Kidney tubule cell (primary cell): ENCODE measurements at regions not wholly inside any gene's neighbourhood (a gene's known extent, or its start where the extent isn't known, plus 50 kb on each side); places are given as distances from the start of the nearest gene placed in this dataset.

Source experiments
- DNase-seq: peaks from one replicate; pipeline ENCODE4 v3.0.0-alpha.2; 2018; ENCODE audit warnings: low spot score

DNA sequence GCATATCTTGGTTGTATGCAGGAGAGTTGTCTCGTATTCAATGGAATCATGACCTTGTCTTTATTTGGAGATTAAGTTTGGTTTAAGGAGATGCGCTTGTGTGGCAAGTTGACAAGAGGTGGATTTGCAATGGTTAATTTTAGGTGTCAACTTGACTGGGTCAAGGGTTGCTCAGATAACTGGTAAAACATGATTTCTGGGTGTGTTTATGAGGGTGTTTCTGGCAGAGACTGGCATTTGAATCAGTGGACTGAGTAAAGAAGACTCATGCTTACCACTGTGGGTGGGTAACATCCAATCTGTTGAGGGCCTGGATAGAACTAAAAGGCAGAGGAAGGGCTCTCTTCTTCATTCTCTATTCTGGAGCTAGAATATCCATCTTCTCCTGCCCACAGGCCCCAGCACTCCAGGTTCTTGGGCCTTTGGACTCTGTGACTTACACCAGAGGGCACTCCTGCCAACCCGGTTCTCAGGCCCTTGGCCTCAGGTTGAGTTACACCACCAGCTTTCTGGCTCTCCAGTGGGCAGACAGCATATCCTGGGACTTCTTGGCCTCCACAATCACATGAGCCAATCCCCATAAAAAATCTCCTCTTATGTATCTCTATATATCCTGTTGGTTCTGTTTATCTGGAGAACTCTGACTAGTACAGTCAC, 141.5 kb upstream of the ARID2 start:
- no peak for DNase-seq

DNA sequence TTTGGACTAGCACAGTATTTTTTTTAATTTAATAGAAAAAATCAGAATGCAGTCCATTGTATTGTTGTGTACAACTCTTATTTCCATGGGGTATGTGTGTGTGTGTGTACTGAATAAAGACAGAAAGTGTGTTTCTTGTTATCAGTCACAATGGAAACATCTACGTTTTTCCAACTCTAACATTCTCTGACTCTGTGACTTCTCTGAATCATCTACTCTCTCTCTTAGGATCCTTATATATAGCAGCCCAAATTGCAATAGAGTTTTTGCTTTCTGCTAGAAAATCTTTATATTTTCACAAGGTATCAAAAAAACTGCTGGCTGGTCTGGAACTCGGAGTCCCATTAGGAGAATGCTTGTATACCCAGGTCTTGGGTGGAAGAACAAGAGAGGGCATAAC, 138.9 kb upstream of the ARID2 start:
- no peak for DNase-seq

DNA sequence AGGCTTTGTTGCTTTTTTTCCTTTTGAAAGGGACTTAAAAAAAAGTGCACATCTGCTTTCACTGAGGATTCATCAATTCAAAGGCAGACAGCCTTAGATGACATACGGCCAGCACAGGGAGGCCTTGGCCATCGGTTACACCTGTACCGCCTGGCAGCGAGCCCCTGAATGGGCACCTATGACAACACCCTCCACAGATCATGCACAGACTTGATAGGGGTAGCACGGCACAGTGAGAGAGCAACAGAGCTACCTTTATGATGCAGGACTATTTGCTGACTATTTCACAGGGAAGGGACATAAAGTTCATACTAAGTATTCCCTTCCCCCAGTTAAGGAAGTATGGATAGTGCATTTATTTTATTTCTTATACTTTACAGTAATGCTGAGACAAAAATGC, 137.9 kb upstream of the ARID2 start:
- no peak for DNase-seq

DNA sequence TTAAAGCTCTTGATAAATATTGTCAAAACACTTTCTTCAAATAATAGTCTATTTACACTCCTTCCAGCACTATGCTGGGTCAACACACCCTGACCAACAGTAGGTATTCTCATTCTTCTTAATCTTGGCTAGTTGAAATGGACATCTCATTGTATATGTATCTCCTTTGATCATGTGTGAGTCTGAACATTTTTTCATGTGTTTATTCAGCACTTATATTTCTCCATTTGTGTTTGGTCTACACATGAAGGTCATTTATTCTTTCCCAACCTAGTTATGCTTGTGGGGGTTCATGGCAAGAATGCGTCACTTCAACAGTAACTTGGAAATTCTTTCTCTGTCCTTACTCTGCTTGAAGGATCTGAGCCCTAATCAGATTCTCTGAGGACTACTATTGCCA, 133.1 kb upstream of the ARID2 start:
- DNase-seq: no peak

DNA sequence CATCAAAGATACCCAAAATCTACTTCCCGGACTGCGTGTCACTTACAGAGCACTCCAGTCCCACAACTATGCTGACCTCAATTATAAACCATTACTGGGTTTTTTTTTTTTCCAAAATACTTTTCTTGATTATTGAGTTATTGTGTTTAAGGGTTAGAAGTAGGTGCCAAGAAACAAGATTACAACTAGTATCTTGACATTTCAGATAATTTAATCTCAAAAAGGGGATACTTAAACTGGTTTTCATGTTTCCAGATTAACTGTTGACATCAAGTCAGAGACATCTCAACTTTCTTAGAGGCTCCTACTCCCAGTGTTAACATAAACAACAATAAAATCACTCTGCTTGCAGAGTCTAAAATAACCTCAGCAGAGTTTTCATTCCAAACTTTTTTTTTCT, 131.2 kb upstream of the ARID2 start:
- DNase-seq: no peak

DNA sequence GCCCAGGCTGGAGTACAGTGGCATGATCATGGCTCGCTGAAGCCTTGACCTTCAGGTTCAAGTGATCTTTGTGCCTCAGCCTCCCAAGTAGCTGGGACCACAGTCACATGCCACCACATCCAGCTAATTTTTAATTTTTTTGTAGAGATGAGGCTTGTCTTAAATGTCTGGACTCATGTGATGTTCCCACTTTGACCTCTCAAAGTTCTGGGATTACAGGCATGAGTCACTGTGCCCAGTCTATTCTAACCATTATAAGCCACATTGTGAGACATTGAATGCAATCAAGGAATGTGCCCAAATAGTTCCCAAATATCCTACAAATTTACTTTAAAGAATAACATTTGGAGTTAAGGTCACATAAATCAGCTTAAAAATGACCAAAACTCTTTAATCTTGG, 130.7 kb upstream of the ARID2 start:
- no peak for DNase-seq

DNA sequence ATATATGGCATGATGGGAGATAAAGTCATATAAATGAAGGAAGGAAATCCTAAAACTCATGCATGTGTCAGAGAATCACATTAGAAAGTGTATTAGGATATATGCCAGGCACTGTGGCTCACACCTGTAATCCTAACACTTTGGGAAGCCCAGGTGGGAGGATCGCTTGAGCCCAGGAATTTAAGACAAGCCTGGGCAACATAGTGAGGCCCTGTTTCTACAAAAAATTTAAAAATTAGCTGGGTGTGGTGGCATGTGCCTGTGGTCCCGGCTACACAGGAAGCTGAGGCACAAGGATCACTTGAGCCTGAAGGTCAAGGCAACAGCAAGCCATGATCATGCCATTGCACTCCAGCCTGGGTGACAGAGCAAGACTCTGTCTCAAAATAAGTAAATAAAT, 130.3 kb upstream of the ARID2 start:
- no peak for DNase-seq

DNA sequence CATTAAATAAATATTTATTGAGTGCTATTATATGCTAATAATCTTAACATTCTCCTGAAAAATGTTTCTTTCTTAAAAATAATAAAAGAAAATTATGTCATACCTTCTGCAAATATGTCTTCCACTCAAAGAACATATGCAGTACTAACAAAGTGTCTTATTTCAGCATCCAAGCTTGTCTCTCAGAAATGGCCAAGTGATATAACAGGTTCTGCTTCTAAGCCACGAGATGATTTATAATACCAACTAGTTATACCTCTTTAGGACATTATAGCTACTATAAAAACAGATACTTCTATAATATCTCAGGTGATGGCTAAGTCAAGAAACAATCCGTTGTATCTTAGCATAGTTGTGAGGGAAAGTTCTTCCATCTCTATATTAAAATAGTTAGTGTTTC, 128.1 kb upstream of the ARID2 start:
- DNase-seq: no peak

DNA sequence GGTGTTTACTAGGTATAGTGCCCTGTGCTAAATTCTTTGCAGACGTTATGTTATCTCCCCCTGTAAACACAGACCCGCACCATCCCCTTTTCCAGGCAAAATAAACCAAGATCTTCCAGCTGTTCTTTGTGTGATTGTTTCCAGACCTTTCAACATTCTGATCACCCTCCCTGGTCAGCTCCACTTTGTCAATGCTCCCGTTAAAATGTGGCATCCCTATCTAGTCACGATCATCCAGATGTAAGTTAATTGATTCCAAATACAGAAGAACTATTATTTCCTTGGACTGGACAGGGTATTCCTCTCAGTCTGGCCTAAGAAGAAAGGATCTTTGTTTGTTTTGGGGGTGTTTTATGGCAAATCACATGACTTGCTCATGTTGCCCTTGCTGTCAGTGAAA, 127.6 kb upstream of the ARID2 start:
- DNase-seq: no peak

DNA sequence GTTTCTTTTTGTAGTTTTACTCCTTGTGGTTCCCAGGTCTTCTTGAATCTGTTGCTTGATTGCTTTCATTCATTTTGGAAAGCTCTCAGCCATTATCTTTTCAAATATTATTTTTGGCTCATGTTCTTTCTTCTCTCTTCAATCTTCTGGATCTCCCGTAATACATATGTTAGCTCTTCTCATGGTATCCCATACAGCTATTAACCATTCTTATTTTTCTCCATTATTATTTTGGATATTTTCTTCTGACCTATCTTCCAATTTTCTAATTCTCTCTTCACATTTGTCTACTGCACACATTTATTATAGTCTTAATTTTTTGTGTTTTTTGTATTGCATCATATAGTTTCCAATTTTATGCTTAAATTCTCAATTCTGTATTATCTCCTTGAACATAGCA, 123.9 kb upstream of the ARID2 start:
- no peak for DNase-seq

DNA sequence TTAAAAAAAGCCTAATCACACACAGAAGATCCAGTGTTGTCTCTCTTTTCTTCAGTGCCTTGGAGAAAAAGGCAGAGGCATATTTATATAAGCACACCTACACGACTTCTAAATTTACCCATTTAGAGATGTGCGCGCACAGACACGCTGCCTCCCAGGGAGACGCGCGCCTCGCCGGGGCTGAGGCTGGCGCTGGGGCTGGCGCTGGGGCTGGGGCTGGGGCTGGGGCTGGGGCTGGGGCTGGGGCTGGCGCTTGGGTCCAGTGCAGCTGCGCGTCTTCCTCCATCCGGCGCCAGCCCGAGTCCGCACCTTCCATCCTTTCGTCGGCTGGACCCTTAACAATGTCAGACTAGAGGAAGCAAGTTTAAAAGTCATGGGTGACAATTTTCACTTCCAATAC, 118.4 kb upstream of the ARID2 start:
- no peak for DNase-seq

DNA sequence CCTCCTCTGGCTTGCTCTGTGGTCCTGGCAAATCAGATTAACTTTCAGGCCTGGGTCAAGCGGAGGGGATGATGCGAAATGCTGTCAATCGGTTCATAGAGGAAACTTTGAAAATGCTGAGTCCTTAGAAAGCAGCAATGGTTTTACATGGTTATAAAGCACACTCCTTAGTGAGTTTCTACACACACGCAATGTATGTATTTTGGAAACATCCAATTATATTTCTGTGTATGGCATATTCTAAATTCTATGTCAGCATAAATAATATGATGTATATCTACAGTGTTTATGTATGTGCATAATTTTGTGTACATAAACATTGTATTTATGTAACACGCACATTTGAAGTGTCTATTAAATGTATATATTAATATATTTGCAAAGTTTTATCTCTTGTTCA, 118.0 kb upstream of the ARID2 start:
- no peak for DNase-seq

DNA sequence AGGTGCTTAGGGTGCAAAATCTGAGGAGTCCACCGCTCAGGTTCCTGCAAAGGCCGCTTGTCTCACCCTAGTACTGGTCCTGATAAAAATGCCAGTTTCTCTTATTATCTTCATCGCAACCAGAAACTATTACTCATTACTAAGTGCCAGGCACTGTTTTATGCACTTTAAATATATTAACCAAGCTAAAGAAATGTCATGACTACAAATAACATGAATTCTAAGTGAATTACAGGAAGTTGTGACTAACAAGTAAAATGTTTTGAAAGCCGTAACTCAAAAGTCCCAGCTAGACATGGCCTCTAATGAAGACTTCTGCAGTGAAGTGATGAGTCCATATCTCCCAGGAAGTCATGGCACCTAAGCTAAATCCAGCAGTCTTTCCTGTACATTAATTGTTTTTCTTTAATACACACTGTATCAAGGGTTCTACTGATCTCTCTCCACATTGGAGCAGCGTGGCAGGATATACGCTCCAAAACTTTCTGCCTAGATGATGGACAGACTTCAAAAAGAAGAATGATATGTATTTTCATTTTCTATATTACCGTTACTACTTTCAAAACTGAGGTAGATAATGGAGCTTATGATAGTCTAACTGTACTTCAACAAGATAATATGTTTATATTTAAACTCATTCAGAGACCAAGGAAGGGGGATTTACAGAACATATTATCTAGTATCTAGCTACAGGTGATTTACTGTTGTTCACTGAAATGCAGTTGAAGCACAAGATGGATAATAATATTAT, 117.3 kb upstream of the ARID2 start:
- DNase-seq: peak; percentile 69

DNA sequence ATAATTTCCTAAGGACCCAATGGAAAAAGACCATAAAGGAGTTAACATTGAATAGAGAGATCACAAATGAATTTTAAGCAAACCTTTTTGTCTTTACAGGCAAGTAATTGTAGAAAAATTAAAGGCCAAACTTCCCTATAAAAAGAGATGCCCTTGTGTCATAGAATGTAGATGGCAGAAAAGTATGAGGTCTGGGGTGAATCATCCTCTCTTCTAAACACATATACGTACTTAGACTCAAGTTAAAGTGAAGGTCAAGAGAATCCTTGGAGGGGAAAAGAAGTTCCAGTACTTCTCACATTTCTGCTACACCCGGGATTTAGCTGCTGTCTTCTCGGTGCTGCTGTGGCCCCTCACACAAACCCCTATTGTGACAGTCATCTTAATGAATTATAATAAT, 116.2 kb upstream of the ARID2 start:
- no peak for DNase-seq

DNA sequence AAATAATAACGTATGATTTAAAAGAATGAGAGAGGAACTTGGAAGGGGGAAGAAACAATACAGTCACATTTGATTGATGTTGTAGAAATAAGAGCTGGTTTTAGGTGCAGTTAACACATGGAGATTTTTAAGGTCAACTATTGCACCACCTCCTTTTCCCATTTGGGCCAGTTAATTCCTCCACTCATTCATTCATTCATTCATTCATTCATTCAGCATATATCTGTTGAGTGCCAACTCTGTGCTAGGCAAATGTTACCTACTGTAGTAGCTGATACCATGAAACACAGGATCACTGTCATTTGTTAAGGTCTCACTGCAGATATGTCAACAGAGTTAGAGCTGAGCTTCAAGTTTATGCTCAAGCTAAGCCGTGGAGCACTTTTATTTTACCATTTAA, 115.7 kb upstream of the ARID2 start:
- DNase-seq: no peak

DNA sequence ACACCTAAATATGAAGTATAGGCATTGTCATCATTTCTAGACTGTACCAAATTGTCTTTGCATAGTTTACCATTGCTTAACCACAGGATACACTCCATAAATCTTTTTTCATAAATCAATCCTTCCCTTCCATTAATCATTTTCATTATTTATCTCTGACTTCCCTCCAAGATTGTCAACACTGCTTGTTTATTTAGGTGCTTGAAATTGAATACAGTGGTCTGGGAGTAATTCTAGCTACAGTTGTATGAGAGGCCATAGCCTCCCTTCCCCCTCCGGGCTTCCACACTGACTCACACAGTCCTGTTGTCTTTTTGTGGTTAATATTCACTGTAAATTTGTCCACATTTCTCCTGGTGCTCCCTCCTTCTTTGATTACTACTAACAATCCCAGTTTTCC, 114.2 kb upstream of the ARID2 start:
- DNase-seq: peak; percentile 50

DNA sequence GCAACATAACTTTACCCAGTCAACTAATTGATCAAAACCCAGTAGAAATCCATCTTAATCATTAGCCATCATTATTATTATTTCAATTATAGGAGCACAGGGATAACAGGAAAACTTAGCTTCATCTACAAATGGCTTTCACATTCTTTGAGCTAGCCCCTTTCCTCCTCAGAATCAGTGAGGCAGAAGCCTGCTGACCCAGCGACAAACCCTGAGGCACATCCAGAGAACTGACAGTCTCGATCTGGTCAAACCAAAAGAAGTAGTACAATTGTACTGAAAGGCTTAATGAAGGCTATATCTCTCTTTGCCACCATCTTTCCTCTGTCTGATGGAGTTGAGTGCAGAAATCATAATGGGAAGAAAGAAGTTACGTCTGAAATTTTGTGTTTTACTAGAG, 109.8 kb upstream of the ARID2 start:
- DNase-seq: no peak

DNA sequence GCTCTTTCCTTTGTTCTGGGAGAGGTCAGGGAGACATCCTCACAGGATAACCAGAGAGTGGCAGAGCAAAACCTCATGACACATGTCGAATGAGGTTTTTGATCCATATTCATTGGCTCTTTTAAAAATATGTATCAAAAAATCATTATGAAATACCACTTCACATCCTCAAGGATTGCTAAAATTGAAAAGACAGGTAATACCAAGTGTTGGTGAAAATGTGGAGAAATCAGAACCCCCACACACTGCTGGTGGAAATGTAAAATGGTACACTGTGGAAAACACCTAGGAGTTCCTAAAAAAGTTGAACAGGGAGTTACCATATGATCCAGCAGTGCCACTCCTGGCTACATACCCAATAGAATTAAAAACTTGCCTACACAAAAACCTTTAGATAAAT, 107.8 kb upstream of the ARID2 start:
- DNase-seq: no peak

DNA sequence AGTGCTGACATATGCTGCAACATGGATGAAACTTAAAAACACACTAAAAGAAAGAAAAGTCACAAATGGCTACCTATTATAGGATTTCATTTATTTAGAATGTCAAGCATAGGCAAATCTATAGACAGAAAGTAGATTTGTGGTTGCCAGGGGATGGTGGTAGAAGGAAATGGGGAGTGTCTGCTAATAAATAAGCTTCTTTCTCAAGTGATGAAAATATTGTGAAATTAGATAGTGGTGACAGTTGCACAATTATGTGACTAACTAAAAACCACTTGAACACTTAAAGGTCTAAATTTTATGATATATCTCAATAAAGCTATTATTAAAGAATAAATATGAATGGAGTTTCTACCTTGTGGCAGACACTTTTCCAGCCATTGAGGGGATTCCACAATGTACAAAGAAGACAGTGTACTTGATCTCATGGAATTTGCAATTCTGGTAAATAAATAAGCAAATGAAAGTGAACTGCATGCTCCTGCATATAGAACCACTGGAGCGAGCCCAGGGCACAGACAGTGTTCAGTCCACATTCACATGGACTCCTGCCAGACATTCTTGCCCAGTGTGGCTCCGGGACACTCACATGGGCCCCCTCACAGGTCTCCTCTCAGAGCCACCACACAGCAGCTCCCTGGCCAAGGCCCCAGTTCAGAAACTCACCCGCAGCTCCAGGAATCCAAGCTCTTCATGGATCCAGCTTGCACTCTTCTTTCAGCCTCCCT, 107.1 kb upstream of the ARID2 start:
- DNase-seq: peak; percentile 20

DNA sequence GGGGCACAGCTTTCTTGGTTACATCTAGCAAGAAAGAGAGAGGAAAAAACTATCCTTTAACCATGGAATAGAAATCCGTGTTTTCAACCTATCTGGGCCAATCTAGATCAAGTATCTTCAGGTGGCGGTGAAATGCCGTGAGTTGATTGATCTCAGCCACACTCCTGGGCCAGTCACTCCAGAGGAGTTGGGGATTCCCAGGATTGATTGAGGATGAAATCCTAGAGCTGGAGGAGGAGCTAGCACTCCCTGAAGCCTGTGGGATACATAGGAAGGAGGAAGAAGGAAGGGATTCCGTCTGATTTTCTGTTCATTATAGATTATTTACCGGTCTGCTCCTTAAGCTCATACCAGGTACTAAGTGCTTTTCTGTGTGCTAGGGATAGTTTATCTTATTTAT, 106.3 kb upstream of the ARID2 start:
- no peak for DNase-seq

DNA sequence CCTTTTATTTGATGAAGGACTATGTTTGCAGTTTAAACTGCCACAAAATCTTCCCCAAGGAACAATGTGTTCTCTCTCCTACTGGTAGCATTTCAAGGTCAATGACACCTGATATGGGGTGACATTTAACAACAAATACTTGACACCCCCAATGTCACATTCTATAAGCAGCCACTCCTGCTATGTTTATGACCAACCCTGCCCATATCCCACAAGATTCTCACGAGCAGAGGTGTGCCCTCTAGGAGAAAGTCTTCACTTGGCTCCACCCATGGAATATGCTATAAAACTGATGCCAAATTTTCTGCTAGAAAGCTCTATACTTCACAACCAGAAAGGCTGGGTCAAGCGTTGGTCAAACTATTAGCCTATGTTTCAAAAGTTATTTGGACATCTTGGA, 105.6 kb upstream of the ARID2 start:
- DNase-seq: no peak

DNA sequence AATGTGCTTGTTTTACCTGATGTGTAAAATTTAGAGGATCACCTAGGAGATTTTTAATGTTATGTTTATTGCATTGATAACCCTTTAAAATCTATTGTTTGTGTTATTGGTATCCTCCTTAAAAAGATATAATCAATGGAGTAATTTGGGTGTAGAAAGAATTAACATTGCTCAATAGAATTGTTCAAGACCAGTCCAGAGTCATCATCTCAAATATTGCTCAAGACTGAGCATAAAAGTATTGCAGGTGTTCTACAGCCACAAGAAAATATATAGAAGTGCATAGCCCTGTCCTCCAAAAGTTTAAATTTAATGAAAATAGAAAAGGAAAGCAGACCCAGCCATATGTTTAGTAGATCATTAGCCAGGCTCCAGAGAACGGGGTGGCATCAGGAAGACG, 102.5 kb upstream of the ARID2 start:
- DNase-seq: no peak

DNA sequence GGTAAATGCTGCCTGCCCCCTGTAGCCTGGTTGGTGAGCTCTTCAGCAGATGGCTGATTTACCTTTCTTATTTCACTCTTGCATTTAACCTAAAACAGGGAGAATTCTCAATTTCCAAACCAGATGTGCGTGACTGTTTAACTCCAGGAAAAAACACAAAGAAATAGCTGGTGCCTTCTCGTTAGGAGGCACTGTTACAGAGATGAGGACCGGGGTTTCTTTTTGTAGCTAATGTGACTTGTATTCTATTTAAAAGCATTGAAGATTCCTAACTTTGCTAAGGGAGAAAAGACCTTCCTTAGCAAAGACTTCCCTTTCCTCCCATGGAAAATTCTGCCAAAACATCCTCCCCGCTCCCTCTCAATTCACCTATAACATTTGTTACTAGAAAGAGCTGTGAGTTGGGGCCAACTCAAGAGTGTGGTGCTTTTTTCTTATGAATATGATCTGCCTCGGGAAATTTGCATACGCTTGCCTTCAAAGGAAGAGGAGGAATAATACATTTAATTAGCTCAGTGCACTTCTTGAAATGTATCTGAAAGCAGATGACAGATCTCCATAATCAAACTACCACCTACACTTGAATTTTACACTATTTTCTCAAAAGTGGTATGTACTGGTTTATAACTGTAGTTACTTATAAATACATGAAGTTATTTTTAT, 102.0 kb upstream of the ARID2 start:
- DNase-seq: no peak
